IMR-90 (cell line): ENCODE measurements at regions not wholly inside any gene's neighbourhood (a gene's known extent, or its start where the extent isn't known, plus 50 kb on each side); places are given as distances from the start of the nearest gene placed in this dataset.

ENCODE experiments used
- ATAC-seq: fragments of 200-7000 bp; cut with Tn5 transposase; 2 replicates; pipeline ENCODE4 v1.9.1; 2020; ENCODE audit warnings: low read depth, mild to moderate bottlenecking, moderate library complexity
- BruUV-seq: library from RNA; stranded (reverse); fragments of 400-500 nt; replicated peaks from 2 replicates; lab custom pipeline; 2021; lab: Mats Ljungman, UMichigan
- CTCF ChIA-PET: fragments of 300-600 bp; formaldehyde crosslinking; extraction: SDS; loops from one replicate; lab custom pipeline; 2021; ENCODE audit warnings: antibody characterized with exemption; lab: Yijun Ruan, JAX
- POLR2A ChIA-PET: fragments of 300-600 bp; sonication (Branson Sonifier 250); formaldehyde crosslinking; loops from one replicate; lab custom pipeline; 2022; ENCODE audit warnings: antibody characterized with exemption; ENCODE audit not compliant: unreplicated experiment; lab: Charles Lee
- DNase-seq: peaks from one replicate; pipeline ENCODE4 v3.0.0; 2013
- H2AFZ ChIP-seq: replicated peaks from 2 replicates; pipeline ENCODE3; 2013; ENCODE audit warnings: low read length, mild to moderate bottlenecking; ENCODE audit not compliant: poor library complexity
- H2AK5ac ChIP-seq: 2 replicates; pipeline ENCODE4 v1.6.1; 2013; ENCODE audit warnings: low read depth, low read length, inconsistent platforms
- H2AK9ac ChIP-seq: replicated peaks from 2 replicates; pipeline ENCODE3; 2013; ENCODE audit warnings: mild to moderate bottlenecking, low read depth, low read length, moderate library complexity; ENCODE audit not compliant: poor library complexity
- H2BK120ac ChIP-seq: 2 replicates; pipeline ENCODE4 v1.6.1; 2013; ENCODE audit warnings: low read depth, low read length, inconsistent platforms
- H2BK15ac ChIP-seq: 3 replicates; pipeline ENCODE4 v1.6.1; 2013; ENCODE audit warnings: low read depth, low read length, inconsistent platforms
- H2BK20ac ChIP-seq: 2 replicates; pipeline ENCODE4 v1.6.1; 2013; ENCODE audit warnings: low read depth, mild to moderate bottlenecking, inconsistent platforms, low read length, moderate library complexity
- H2BK5ac ChIP-seq: 2 replicates; pipeline ENCODE4 v1.6.1; 2013; ENCODE audit warnings: mild to moderate bottlenecking, low read depth, low read length, inconsistent platforms; ENCODE audit not compliant: poor library complexity, severe bottlenecking
- H3K14ac ChIP-seq: replicated peaks from 2 replicates; pipeline ENCODE4 v1.6.1; 2013; ENCODE audit warnings: low read depth, low read length, inconsistent platforms
- H3K18ac ChIP-seq: 2 replicates; pipeline ENCODE4 v1.6.1; 2013; ENCODE audit warnings: low read depth, low read length, control low read depth
- H3K23ac ChIP-seq: 2 replicates; pipeline ENCODE4 v1.6.1; 2013; ENCODE audit warnings: low read depth, low read length, inconsistent platforms
- H3K27ac ChIP-seq: 2 replicates; pipeline ENCODE4 v1.5.1; 2013; ENCODE audit warnings: mild to moderate bottlenecking, control low read depth, low read length; ENCODE audit not compliant: insufficient read depth
- H3K27me3 ChIP-seq: 2 replicates; pipeline ENCODE4 v1.6.1; 2013; ENCODE audit warnings: low read length; ENCODE audit not compliant: control insufficient read depth, insufficient read depth
- H3K36me3 ChIP-seq: 2 replicates; pipeline ENCODE4 v1.6.1; 2013; ENCODE audit warnings: low read length, mixed read lengths; ENCODE audit not compliant: control insufficient read depth, insufficient read depth
- H3K4ac ChIP-seq: 2 replicates; pipeline ENCODE4 v1.6.1; 2013; ENCODE audit warnings: low read depth, low read length, inconsistent platforms
- H3K4me1 ChIP-seq: 2 replicates; pipeline ENCODE4 v1.6.1; 2013; ENCODE audit warnings: low read length, mixed read lengths; ENCODE audit not compliant: control insufficient read depth, insufficient read depth
- H3K4me2 ChIP-seq: 2 replicates; pipeline ENCODE4 v1.6.1; 2013; ENCODE audit warnings: low read depth, mild to moderate bottlenecking, control low read depth, low read length, moderate library complexity
- H3K4me3 ChIP-seq: 2 replicates; pipeline ENCODE4 v1.5.1; 2013; ENCODE audit warnings: low read depth, mild to moderate bottlenecking, control low read depth, low read length, moderate library complexity; ENCODE audit not compliant: insufficient read depth
- H3K56ac ChIP-seq: 2 replicates; pipeline ENCODE4 v1.6.1; 2013; ENCODE audit warnings: low read length, inconsistent platforms; ENCODE audit not compliant: insufficient read depth; ENCODE audit errors: extremely low read depth
- H3K79me1 ChIP-seq, 2 experiments: 2 replicates each; pipeline ENCODE4 v1.6.1; 2013; ENCODE audit warnings: low read length in 2 of 2, inconsistent platforms in 1 of 2, low read depth in 1 of 2
- H3K9ac ChIP-seq: 2 replicates; pipeline ENCODE4 v1.6.1; 2013; ENCODE audit warnings: low read depth, low read length, control low read depth
- H3K9me1 ChIP-seq: 2 replicates; pipeline ENCODE4 v1.6.1; 2013; ENCODE audit warnings: low read length, inconsistent platforms; ENCODE audit not compliant: insufficient read depth
- H3K9me3 ChIP-seq: 2 replicates; pipeline ENCODE4 v1.6.1; 2013; ENCODE audit warnings: low read length; ENCODE audit not compliant: control insufficient read depth, insufficient read depth
- H4K20me1 ChIP-seq: 2 replicates; pipeline ENCODE4 v1.6.1; 2013; ENCODE audit warnings: low read length, inconsistent platforms; ENCODE audit not compliant: insufficient read depth
- H4K5ac ChIP-seq: 2 replicates; pipeline ENCODE4 v1.6.1; 2013; ENCODE audit warnings: mild to moderate bottlenecking, low read depth, low read length, control low read depth
- H4K8ac ChIP-seq, 2 experiments: 2 replicates each; pipeline ENCODE4 v1.6.1; 2013; ENCODE audit warnings: low read depth in 2 of 2, low read length in 2 of 2, control low read depth in 1 of 2, inconsistent platforms in 1 of 2
- H4K91ac ChIP-seq: 2 replicates; pipeline ENCODE4 v1.6.1; 2013; ENCODE audit warnings: low read depth, low read length, inconsistent platforms; ENCODE audit not compliant: insufficient read depth
- CEBPB ChIP-seq: IDR thresholded peaks from 2 replicates; pipeline ENCODE4 v1.6.1; 2012; ENCODE audit warnings: low read depth, low read length, improper control_type of control experiment
- CHD1 ChIP-seq: IDR thresholded peaks from 2 replicates; pipeline ENCODE4 v1.6.1; 2012; ENCODE audit warnings: low read depth, low read length, improper control_type of control experiment
- RAD21 ChIP-seq: IDR thresholded peaks from 2 replicates; pipeline ENCODE4 v1.6.1; 2012; ENCODE audit warnings: low read length, improper control_type of control experiment
- RFX5 ChIP-seq: IDR thresholded peaks from 2 replicates; pipeline ENCODE4 v1.8.0; 2012; ENCODE audit warnings: low read depth, mild to moderate bottlenecking, low read length, moderate library complexity
- WGBS, 2 experiments: methylation state at CpG; one replicate each; pipeline versions ENCODE4 v1.1.5 to v1.1.7; 2013; ENCODE audit warnings: missing lambda C conversion rate in 2 of 2; ENCODE audit not compliant: insufficient read length in 1 of 2; ENCODE audit errors: extremely low coverage in 2 of 2; 5-methylcytosine and 5-hydroxymethylcytosine counted together
- dilution Hi-C: fragments of 300-500 bp; cut with HindIII; formaldehyde crosslinking; loops from one replicate; pipeline ENCODE4 v1.14.3; 2018; ENCODE audit warnings: low sequenced_read_pairs; ENCODE audit not compliant: unreplicated experiment
- in situ Hi-C: fragments of 300-500 bp; cut with MboI; formaldehyde crosslinking; loops from 3 replicates; pipeline ENCODE4 v1.14.3; 2019; ENCODE audit warnings: low sequenced_read_pairs, inconsistent platforms, mixed read lengths
- intact Hi-C: fragments of 100-400 bp; cut with micrococcal nuclease; formaldehyde crosslinking; loops from 2 replicates; pipeline ENCODE4 v1.10.0; 2022

DNA sequence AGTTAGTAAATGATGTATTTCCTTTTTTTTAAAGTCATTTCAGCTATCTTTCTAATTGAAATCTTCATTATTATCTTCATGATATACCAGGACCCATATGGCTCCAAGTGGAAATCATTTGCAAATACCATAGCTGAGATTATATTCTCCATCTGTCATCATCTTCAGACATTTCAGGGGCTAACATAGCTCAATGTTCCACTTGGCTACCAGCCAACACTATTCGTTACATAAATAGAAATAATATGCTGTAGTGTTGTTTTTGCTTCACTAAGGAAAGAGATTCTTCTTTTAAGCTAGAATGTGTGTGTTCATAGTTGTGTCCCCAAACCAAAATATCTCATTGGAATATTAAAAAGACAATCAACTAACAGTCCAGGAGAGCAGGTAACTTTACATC, 225.1 kb downstream of the DIO2 start:
- WGBS, 2 experiments, result no CpG with 5 or more reads among the region's 1 CpG
- ATAC-seq, result no peak
- dilution Hi-C loops, result no loop called here

More for the DNA sequence above, 225.1 kb downstream of the DIO2 start:
- in situ Hi-C loops, result no loop called here
- Histone ChIP-seq H2AK9ac (no peak overlapping the region), H3K27ac (no peak overlapping the region), H2BK5ac (no peak overlapping the region), H3K4ac (no peak overlapping the region), H3K18ac (no peak overlapping the region), H4K8ac (no peak overlapping the region), H3K4me1 (no peaks in the 10 kb centered on the region), H2BK20ac (no peak overlapping the region), H3K4me3 (no peak overlapping the region), H3K27me3 (no peaks in the 10 kb centered on the region), H3K36me3 (no peaks in the 10 kb centered on the region), H2AFZ (no peak overlapping the region), H3K9me3 (no peaks in the 10 kb centered on the region), H3K9me1 (no peaks in the 10 kb centered on the region), H3K79me1 (no peaks in the 10 kb centered on the region), H3K23ac (no peak overlapping the region), H3K4me2 (no peak overlapping the region), H2BK15ac (no peak overlapping the region), H2BK120ac (no peak overlapping the region), H3K56ac (no peak overlapping the region), H4K5ac (no peak overlapping the region), H3K14ac (no peak overlapping the region), H2AK5ac (no peak overlapping the region), H4K20me1 (no peaks in the 10 kb centered on the region), H4K91ac (no peak overlapping the region), H3K9ac (no peak overlapping the region)
- TF ChIP-seq CEBPB (no peak), RAD21 (no peak), CHD1 (no peak), RFX5 (no peak)
- BruUV-seq, result no TSS peak
- POLR2A ChIA-PET, result no interaction called here
- CTCF ChIA-PET, result no interaction called here
- no peak for DNase-seq
- intact Hi-C loops, result no loop called here
